HK-2 (cell line): ENCODE measurements at regions not wholly inside any gene's neighbourhood (a gene's known extent, or its start where the extent isn't known, plus 50 kb on each side); places are given as distances from the start of the nearest gene placed in this dataset.
"Not testable (repeated sequence)": the region's sequence is repeated elsewhere in the genome, so short reads cannot be mapped to it uniquely, and the experiment has no call there.

Source experiments
- DNase-seq: peaks from one replicate; pipeline ENCODE4 v3.0.0-alpha.2; 2018; ENCODE audit not compliant: unreplicated experiment

DNA sequence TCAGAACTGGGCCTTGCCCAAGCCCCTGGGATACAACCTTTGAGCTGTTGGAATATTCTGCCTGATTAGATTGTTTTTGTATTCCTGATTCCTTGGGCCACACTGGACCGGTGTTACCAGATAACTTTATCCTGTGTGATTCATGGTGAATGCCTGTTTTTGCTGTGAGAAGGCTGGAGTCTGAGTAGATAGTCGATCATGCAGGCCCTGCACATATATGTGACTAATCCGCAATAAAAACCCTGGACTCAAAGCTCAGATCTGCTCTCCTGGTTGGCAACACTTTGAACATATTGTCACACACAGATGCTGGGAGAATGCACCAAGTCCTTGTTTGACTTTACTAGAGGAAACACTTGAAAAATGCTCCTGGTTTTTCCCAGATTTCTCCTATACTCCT lies 183.9 kb upstream of the MBL2 start:
- DNase-seq, result no peak

DNA sequence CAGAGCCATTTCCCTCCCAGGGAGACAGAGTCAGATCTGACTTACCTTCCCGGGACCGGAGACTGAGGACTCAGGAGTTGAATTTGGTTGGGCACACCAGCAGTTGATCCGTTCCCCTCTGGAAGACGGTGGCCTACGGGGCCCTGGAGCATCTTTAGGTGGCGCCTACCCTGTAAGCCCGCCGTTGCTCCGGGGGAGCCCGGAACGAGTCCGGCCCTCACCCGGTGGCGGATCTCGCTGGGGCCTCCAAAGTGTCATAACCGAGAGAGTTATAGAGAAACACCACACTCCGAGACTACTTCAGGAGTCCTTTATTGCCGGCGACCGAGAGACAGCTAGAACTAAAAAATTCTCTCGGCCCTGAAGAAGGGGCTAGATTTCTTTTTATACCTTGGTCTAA lies 182.8 kb upstream of the MBL2 start:
- no peak for DNase-seq

GRCh38 chr10:52954407-52954806 lies 181.8 kb upstream of the MBL2 start:
- DNase-seq, result no peak

- no peak for DNase-seq
Observed at GRCh38 chr10:52952391-52953055, 179.9 kb upstream of the MBL2 start.

GRCh38 chr10:52951824-52952223 lies 179.2 kb upstream of the MBL2 start:
- DNase-seq, result peak; percentile 37

- no peak for DNase-seq
Observed at GRCh38 chr10:52950578-52950977, 178.0 kb upstream of the MBL2 start.

DNA sequence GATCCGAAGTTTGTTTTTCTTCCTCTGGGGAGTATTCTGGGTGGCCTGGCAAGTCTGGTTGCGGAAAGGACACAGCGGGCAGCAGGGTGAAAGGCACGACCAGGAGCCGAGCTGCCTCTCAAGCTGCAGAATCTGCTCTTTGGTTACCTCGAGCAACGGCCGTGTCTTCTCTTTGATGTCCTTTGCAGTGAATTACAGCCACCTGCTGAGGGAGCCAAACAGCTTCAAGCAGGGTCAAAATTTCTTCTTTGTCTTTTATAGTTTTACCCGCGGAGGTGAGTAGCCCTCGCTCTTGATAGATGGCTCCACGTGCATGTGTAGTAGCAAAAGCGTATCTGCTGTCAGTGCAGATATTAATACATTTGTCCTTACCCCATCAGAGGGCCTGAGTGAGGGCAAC lies 177.3 kb upstream of the MBL2 start:
- DNase-seq, result no peak

- no peak for DNase-seq
Observed at GRCh38 chr10:52946486-52946885, 173.9 kb upstream of the MBL2 start.

DNA sequence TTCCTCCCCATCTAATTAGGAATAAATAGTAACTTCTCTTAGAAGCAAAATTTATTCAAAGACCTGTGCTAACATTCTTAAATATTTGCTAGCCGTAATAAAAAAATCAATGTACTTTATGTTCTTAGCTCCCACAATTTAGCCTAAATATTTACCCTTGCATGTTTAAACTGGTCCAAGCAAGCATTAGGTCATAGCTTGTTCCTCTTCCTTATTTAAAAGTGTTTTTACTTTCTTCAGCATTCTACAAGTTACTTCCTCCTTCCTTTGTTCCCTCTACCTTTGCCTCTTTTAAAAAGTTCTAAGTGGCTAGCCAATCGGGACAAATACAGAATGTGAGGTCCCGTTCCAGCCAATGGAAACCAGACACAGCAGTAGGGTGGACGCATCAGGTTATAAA lies 172.9 kb upstream of the MBL2 start:
- DNase-seq, result not testable (repeated sequence)

GRCh38 chr10:52940921-52941320 lies 168.3 kb upstream of the MBL2 start:
- DNase-seq, result no peak

GRCh38 chr10:52939894-52940293 lies 167.3 kb upstream of the MBL2 start:
- DNase-seq, result no peak

GRCh38 chr10:52933748-52934147 lies 161.2 kb upstream of the MBL2 start:
- no peak for DNase-seq

- no peak for DNase-seq
Observed at GRCh38 chr10:52927678-52928077, 155.1 kb upstream of the MBL2 start.

- no peak for DNase-seq
Observed at GRCh38 chr10:52923520-52923919, 150.9 kb upstream of the MBL2 start.

DNA sequence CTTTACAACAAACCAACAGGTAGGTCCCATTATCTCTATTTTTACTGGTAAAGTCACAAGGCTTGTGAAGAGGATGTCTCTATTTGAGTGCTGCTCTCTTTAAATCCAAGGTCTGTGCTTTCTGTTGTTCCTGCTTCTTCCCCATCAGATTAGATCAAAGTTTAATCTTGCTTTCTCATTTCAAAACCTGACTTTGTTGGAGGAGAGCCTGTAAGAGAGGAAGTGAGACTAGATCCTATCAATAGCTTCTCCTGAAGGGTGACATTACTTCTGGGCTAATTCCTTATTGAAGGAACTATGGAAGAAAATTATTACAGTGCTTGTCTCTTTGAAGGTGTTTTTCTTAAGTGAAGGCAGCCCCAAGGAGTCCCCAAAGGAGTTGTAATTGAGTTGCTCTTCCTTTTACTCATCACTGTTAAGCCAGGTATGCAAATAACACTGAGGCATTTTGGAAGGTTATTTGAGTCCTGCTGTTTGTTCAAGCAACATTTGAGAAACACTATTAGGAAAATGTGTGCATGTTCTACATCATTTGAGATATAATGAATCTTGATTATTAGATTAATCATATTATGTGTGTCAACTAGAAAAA lies 146.2 kb upstream of the MBL2 start:
- no peak for DNase-seq

DNA sequence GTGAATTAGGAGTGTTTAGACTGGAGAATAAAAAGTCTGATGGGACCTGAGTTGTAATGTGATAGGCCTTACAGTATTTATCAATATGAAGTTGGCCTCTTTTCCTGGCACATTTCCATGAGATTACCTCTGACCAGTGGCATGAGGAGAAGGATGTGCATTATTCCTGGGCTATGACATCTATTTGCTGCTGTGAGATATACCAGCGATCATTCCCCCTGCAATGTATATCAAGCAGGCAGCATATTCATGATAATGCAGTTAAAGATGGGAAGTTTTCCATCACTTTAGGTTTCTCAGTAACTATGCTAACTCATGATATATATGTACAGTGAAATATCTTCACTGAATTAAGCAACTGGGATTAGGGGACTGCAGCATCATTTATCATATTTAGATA lies 142.8 kb upstream of the MBL2 start:
- DNase-seq, result no peak

DNA sequence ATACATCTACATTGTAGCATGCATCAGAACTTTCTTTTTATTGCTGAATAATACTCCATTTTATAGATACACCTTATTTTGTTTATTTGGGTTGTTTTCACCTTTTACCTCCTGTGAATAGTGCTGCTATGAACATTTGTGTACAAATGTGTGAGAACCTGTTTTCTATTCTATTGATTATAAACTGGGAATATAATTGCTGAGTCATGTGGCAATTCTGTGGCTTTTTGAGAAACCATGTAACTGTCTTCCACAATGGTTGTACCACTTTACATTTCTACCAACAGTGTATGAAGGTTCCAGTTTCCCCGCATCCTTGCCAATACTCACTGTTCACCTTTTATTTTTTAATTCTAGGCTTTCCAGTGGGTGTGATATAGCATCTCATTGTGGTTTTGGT lies 138.6 kb upstream of the MBL2 start:
- no peak for DNase-seq

GRCh38 chr10:52908478-52908877 lies 135.9 kb upstream of the MBL2 start:
- DNase-seq, result no peak

GRCh38 chr10:52906046-52906445 lies 133.5 kb upstream of the MBL2 start:
- DNase-seq, result peak; percentile 17

DNA sequence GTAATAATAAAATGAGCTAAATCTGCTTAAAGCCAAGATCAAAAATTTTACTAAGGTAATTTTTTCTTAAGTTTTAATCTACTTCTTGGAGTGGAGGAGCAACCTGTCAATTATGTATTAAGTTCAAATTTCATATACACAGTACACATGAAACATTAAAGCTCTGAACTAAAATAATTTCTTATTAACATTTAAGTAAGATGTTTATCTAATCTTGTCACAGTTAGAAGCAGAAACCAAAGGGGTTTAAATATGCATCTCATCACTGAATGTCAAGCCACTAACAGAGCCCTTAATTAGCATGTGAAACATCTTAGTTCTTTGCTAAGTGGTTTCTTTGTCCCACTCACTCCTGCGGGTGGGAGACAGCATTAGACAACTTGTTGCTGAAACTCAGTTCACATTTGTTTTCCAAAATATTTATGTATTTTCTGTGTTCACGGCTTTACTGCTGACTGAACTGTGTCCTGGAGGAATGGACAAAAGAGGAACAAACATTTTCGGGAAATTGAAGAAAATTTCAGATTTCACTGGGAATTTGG lies 130.9 kb upstream of the MBL2 start:
- no peak for DNase-seq

DNA sequence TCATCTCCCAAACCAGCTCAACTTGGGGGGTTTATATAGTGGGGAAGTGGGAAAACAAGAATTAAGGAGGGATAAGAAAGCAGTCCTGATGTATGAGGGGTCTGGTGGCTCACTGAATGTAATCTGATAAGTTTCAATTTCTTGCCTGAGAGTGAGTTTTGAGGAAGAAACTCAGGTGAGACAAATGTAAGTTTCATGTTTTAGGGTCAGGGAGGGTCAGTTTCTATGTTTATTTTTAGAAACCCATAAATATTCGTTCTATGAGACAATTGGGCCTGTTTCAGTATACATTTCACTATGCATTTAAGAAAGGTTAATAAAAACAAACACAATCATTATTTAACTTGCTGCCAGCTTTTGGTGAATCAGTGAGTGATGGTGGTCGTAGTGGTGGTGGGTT lies 128.0 kb upstream of the MBL2 start:
- DNase-seq, result no peak

DNA sequence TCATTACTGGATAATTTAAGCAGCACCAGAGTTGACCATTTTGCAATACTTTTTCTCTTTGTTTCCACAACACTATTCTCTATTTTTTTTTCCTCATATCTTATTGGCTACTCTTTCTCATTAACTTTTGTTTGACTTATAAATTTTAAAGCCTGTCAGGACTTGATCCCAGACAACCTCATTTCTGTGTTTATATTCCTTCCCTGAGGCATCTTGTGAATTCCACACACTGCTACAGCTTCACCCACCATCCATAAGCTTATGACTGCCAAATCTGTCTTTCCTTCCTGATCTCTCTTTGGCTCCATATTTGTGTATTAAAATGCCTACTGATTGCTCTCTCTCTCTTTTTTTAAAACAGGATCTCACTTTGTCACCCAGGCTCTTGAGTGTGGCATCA lies 124.6 kb upstream of the MBL2 start:
- no peak for DNase-seq

DNA sequence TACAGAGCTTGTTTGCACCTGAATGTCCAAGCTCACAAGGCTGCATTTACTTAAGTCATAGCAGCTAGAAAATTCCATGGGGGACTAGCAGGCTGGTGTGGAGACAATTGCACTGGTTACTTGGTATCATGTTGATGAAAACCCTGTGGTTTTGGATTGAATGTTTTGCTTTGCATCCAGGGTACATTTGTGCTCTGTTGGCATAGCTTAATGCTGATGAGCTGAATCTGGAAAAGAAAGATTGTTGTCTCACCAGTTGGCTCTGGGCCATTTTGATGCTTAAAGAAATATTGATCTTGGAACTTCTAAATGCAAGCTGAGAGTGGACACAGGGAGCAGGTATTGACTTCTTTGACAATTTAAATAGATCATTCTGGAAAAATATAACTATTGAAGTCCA lies 122.5 kb upstream of the MBL2 start:
- no peak for DNase-seq

GRCh38 chr10:52890281-52890680 lies 117.7 kb upstream of the MBL2 start:
- no peak for DNase-seq
